H1 (cell line): ENCODE measurements at regions not wholly inside any gene's neighbourhood (a gene's known extent, or its start where the extent isn't known, plus 50 kb on each side); places are given as distances from the start of the nearest gene placed in this dataset.

ENCODE experiments used
- CTCF ChIP-seq, 3 experiments: IDR thresholded peaks; 1 replicate in 2 of 3; 2 replicates in 1 of 3; pipeline versions ENCODE4 v1.5.1 to v1.6.1; 2011; ENCODE audit warnings: low read length in 3 of 3, mild to moderate bottlenecking in 3 of 3, inconsistent platforms in 2 of 3, low read depth in 1 of 3, moderate library complexity in 1 of 3; ENCODE audit not compliant: insufficient read depth in 1 of 3; ENCODE audit errors: control extremely low read depth in 1 of 3
- EZH2 ChIP-seq: fragments of 200-600 bp; sonication (generic); IDR thresholded peaks from 2 replicates; pipeline ENCODE4 v1.7.1; 2012; ENCODE audit warnings: low read depth, mild to moderate bottlenecking, moderate library complexity, low read length, inconsistent platforms; ENCODE audit not compliant: severe bottlenecking
- JUND ChIP-seq: IDR thresholded peaks from 2 replicates; pipeline ENCODE4 v1.6.1; 2011; ENCODE audit warnings: mild to moderate bottlenecking, improper control_type of control experiment, low read length
- POLR2AphosphoS5 ChIP-seq: IDR thresholded peaks from 2 replicates; pipeline ENCODE4 v1.6.1; 2011; ENCODE audit warnings: low read depth, low read length
- RXRA ChIP-seq: IDR thresholded peaks from 2 replicates; pipeline ENCODE4 v1.6.1; 2011; ENCODE audit warnings: low read depth, mild to moderate bottlenecking, low read length, moderate library complexity; ENCODE audit not compliant: insufficient read depth

- no peak for TF ChIP-seq POLR2AphosphoS5
- no peak for TF ChIP-seq EZH2
- TF ChIP-seq CTCF (IDR thresholded peaks at IDR 0.05; ENCODE audit: control extremely low read depth in 1 of 3, insufficient read depth in 1 of 3, low read depth in 1 of 3, low read length in 3 of 3): no peak
- TF ChIP-seq JUND: no peak
- TF ChIP-seq RXRA: no peak
Measured at GRCh38 chrX:20487227-20487626, 220.5 kb upstream of the RPS6KA3 start.
